Fibroblast of skin of abdomen (primary cell): ENCODE measurements at regions not wholly inside any gene's neighbourhood (a gene's known extent, or its start where the extent isn't known, plus 50 kb on each side); places are given as distances from the start of the nearest gene placed in this dataset.
"Not testable (repeated sequence)": the region's sequence is repeated elsewhere in the genome, so short reads cannot be mapped to it uniquely, and the experiment has no call there.

Source experiments
- DNase-seq: peaks from one replicate; pipeline ENCODE4 v3.0.0-alpha.2; 2013

DNA sequence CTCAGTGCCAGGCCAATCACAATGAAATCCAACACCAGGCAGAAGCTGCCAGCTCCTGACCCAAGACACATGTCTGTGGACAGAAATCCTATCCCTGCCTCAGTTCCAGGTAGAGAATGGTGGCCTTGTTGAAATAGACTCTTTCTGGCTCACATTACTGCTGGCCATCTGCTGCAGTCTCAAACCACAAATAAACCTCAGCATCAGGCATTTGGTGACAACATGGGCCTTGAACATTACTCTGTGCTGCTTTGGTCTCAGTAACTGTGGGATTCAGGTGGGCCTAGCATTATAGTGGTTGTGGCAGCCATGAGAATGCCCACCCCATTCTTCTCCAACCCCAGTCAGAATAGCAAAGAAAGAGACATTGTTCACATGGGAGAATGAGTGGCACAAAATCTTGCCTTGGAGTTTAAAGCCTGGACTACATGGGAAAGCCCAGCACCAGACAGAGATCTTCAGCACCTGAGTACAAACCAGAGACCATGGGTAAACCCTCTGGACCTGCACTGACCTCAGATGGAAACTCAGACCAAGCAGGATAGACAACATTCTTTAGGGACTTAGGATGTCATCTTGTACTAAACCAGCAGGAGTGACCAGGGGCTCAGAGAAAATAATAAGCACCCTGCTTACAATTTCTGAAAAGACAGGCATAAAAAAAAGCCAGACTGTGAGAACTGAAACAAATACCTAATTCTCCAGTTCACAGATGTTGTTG lies 50.4 kb upstream of the TRAM1L1 start:
- no peak for DNase-seq

GRCh38 chr4:117137145-117137544 lies 51.8 kb upstream of the TRAM1L1 start:
- DNase-seq: peak; percentile 83

DNA sequence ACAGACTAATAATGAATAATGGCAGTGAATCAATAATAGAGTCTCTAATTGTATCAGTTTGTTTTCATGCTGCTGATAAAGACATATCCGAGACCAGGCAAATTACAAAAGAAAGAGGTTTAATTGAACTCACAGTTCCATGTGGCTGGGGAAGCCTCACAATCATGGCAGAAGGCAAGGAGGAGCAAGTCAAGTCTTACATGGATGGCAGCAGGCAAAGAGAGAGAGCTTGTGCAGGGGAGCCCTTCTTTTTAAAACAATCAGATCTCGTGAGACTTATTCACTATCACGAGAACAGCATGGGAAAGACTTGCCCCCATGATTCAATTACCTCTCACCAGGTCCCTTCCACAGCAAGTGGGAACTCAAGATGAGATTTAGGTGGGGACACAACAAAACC lies 53.4 kb upstream of the TRAM1L1 start:
- DNase-seq: not testable (repeated sequence)

GRCh38 chr4:117154251-117154650 lies 68.9 kb upstream of the TRAM1L1 start:
- no peak for DNase-seq

- no peak for DNase-seq
Observed at GRCh38 chr4:117156806-117157205, 71.4 kb upstream of the TRAM1L1 start.

DNA sequence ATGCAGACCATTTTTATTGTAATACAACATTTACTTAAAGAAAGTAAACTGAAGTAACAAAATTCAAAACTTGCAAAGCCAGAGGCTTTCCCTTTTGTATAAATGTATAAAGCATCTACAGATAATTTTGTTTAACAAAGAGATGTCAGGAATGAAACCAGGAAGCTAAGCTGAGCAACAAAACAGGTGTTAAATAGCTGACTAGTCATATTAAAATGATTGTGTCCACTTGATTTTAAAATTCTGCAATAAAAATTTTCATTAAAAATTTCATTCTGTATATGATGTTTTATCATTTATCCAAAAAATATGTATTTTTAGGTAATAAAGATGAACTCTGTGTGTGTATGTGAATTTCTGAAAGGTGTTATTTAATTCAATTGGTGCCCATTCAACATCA lies 72.0 kb upstream of the TRAM1L1 start:
- no peak for DNase-seq

DNA sequence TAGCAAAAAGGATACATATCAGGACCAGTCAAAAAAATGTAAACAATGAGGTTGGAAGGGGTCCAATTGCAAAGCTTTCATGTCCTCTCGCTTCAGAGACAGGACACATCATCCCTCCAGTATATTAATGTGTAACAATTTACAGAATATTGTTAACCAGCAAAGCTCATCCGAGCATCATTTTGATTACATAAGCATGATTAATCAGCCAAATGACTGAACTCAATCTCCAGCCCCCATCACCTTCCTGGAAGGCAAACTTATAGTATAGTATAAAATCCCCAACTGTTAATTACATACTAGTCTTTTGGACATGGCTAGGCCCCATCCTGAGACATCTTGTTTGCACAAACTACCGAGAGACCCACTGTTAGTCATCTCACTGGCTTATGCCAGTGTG lies 77.6 kb upstream of the TRAM1L1 start:
- no peak for DNase-seq

DNA sequence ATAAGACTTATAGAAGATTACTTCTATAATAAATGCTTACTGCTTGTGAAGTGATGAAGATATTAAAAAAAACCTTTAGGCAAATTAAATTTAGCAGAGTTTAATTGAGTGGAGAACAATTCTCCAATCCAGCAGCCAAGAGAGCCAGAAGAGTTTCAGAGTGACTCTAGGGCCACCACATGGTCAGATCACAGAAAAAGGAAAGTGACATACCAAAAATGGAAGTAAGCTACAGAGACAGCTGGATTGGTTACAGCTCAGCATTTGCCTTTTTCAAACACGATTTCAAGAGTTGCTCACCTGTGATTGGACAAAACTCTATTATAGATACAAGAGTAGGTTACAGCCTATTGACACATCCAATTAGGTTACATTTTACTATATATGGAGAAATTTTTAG lies 79.0 kb upstream of the TRAM1L1 start:
- no peak for DNase-seq

DNA sequence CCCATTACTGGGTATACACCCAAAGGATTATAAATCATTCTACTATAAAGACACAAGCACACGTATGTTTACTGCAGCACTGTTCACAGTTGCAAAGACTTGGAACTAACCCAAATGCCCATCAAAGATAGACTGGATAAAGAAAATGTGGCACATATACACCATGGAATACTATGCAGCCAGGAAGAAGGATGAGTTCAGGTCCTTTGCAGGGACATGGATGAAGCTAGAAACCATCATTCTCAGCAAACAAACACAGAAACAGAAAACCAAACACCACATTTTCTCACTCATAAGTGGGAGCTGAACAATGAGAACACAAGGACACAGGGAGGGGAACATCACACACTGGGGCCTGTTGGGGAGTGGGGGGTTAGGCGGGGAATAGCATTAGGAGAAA lies 90.0 kb upstream of the TRAM1L1 start:
- DNase-seq: not testable (repeated sequence)

- no peak for DNase-seq
Observed at GRCh38 chr4:117203231-117203630, 117.9 kb upstream of the TRAM1L1 start.

GRCh38 chr4:117210551-117210950 lies 125.2 kb upstream of the TRAM1L1 start:
- DNase-seq: no peak

DNA sequence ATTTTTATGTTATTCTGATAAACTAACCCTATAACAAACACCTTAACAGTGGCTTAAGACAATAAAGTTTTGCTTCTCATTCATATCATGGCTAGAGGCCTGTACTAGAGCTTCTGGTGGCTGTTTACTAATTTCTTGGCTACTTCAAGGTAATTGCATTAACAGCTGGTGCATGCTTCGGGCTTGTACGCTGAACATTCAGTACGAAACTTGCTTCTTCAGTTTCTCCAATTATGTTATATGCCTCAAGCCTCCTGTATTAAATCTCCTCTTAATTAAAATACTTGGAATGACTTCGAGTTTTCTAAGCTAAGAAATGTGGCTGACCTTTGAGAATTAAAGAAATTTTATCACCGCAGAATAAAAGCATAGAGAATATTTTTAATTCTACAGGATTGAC lies 138.9 kb upstream of the TRAM1L1 start:
- DNase-seq: no peak

DNA sequence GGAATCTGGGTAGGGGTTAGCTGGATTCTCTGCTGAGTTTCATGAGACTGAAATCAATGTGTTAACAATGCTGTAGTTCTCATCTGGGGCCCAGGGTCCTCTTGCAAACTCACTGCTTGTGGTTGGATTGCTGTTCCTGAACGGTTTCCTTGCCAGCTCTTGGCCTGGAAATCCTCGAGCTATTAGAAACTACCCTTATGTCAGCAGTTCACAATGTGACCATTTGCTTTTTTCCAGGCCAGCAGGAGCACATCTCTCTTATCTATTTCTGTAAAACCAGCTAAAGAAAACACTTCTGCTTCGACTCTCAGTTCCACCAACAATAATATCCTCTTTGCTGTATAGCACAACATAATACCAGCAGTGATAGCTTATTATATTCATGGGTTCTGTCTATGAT lies 140.1 kb upstream of the TRAM1L1 start:
- DNase-seq: no peak

DNA sequence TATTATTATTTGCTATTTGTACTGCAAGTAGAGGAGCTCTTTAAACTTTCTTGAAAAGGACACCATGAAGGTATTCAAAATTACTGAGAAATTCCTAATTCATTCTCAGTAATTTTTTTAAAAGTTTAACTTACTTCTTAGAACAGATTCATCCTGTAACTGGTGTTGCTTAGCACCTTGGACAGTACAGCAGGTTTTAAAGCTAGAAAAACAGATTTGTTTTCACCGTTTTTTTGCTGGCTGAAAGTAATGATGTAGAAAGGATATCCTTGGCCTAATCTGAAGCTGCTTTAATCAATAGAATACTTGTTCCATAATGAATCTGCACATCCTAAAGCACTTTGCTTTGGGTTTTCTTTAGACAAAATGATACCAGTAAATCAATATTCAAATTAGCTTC lies 142.5 kb upstream of the TRAM1L1 start:
- DNase-seq: no peak

DNA sequence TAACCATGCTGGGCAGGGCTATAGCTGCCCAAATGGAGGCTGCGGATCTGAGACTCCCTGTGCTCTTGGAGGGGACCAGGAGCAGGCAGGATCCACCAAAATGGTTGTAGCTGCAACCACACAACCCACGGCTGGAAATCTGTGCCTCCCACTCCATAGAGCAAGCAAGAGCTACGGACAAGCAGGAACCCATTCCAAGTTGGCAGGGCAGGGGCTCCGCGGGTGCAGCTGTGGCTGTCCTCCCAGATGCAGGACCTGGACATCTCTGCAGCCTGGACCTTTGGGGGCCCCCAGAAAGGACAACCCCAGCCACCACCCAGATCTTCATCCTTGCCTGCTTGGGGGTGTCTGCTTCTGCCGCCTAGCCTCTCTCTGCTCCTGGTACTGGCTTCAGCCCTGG lies 154.1 kb upstream of the TRAM1L1 start:
- no peak for DNase-seq

- DNase-seq: no peak
Observed at GRCh38 chr4:117249333-117249732, 164.0 kb upstream of the TRAM1L1 start.

DNA sequence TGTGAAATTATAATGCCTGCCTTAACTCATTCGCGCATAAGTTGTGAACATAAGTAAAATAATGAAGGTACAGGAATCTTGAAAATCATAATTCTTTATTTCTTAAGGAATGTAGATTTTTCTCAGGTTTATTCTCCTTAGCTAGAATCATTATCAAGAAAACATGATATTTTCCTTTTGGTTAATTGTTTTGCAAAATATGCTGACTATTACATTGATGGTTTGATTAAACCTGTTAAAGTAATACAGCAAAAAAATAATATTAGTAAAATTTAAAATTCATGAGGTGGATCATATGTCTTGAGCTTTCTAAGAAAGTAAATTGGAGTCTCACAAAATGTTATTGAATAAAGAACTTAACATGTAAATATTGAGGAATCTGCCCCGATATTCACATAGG lies 178.7 kb upstream of the TRAM1L1 start:
- no peak for DNase-seq

DNA sequence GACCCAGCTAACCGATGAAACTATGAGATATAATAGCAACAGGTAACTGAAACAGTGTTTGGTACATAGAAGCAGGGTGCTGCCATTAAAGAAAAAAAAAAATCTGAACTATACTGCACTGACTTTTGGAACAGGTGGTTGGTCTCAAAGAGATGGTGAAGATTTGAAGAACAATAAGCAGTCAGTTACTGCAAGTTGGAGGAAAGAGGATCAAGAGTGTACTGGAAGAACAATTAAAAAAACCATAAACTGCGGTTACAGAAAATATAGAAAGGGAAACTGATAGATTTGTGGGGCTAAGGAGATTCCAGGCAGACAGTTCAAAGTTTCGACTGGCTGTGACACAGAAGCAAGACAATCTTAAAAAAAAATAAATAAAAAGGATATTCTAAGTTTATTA lies 181.9 kb upstream of the TRAM1L1 start:
- DNase-seq: no peak

- no peak for DNase-seq
Observed at GRCh38 chr4:117284736-117285135, 199.4 kb upstream of the TRAM1L1 start.

- DNase-seq: no peak
Observed at GRCh38 chr4:117293784-117294183, 208.4 kb upstream of the TRAM1L1 start.

DNA sequence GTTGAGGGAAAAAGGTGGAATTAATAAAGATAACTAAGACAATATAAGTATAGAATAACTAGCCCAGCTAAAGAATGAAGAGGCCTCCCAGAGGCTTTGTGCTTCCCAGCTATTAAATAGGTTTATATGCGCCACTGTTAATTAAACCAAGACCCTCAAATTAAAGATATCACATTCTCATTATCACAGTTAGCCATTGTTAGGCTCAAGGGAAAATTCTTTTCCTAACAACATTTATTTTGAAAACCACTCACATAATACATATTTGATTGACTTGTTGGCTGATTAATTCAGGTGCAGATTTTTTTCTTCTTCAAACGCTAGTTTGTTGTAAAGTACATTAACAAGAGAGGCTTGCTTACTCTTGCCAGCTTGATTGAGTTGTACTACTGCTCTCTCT lies 216.8 kb upstream of the TRAM1L1 start:
- no peak for DNase-seq

GRCh38 chr4:117311215-117311614 lies 225.8 kb upstream of the TRAM1L1 start:
- no peak for DNase-seq

- DNase-seq: no peak
Observed at GRCh38 chr4:117311989-117312388, 226.6 kb upstream of the TRAM1L1 start.

DNA sequence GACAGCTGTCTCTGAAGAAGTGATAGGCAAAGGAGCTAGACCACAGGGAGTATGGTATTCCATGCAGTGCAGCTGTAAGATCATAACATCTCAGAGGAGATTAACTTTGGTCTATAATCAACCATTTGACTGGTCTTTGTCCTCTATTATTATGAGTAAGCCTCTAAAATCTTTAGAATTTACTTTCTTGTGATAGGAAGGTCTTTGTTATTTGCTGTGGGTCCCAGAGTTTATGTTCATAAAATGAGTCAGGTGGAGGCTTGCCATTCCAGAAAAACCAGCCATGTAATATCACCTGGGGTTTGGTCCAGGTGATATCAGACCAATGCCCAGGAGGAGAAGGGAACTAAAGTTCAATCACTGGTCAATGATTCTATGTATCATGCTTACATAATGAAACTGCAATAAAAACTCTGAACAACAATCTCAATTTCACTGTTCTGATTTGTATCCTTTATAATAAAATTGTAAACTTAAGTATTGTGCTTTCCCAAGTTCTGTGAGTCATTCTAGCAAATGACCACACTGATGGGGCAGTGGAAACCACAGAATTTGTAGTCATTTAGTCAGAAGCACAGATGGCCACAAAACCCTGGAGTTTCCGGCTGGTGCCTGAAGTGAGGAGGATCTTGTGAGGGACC lies 239.6 kb upstream of the TRAM1L1 start:
- peak; percentile 86 for DNase-seq

DNA sequence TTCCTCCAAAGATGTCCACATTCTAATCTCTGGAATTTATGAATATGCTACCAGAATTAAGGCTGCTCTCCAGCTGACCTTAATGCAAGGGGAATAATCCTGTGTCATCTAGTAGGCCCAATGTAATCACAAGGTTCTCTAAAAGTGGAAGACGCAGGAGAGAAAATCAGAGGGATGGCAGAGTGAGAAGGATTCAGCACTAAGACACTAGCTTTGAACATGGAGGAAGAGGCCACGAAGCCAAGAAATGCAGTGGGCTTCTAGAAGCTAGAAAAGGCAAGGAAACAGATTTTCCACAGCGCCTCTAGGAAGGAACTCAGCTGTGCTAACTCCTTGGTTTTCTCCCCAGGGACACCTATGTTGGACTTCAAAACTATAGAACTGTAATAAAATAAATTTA lies 240.7 kb upstream of the TRAM1L1 start:
- no peak for DNase-seq
